Omental fat pad (tissue), 3 donors: ENCODE measurements at regions not wholly inside any gene's neighbourhood (a gene's known extent, or its start where the extent isn't known, plus 50 kb on each side); places are given as distances from the start of the nearest gene placed in this dataset.

Experiments used
- ATAC-seq: fragments of 150-250 bp; one replicate; pipeline ENCODE4 v1.9.1; 2016; ENCODE audit warnings: mild to moderate bottlenecking, moderate library complexity; ENCODE audit not compliant: low FRiP score
- DNase-seq: peaks from one replicate; pipeline ENCODE4 v3.0.0-alpha.2; 2019; ENCODE audit warnings: low spot score
- TF ChIP-seq, protein P1 (sequence below), 3 donors: fragments of 450-650 bp; IDR thresholded peaks; one replicate each; pipeline ENCODE4 v1.5.1; 2016 to 2017; ENCODE audit warnings: antibody characterized with exemption in 3 of 3, mild to moderate bottlenecking in 3 of 3, moderate library complexity in 2 of 3

DNA sequence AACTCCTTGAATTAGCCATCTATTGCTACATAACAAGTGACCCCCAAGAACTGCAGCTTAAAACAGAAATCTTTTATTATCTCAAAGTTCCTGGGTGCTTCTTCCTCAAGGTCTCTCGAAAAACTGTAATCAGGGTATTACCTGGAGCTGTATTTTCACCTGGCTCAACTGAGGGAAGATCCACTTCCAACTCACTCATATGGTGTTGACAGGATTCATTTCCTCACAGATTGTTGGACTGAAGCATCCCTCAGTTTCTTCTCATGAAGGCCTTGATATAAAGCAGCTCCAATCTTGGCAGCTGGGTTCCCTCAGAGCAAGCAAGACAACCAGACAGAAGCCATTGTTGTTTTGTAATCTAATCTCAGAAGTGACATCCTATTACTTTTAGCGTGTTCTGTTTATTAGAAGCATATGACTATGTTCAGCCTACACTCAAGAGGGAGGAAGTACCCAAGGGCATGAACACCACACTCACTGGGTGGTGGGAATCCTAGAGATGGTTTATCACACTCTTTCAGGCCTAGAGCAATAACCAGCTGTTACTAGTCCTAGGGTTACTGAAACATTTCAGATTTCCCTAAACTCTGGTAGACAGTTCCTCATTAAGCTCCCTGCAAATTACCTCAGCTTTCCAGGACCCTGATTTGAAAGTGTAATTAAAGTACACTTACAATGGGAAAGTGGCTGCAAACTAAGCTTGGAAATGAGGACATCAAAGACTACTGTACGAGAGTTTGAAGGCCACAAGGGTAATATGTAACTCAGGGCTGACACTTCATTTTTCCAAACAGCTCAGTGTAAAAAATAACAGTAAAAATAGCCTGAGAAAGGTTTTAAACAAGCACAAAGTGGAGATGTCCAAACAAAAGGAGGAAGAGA, 222.2 kb downstream of the SEC23A start:
- ATAC-seq = no peak
- no peak for DNase-seq
- TF ChIP-seq, protein P1, sequence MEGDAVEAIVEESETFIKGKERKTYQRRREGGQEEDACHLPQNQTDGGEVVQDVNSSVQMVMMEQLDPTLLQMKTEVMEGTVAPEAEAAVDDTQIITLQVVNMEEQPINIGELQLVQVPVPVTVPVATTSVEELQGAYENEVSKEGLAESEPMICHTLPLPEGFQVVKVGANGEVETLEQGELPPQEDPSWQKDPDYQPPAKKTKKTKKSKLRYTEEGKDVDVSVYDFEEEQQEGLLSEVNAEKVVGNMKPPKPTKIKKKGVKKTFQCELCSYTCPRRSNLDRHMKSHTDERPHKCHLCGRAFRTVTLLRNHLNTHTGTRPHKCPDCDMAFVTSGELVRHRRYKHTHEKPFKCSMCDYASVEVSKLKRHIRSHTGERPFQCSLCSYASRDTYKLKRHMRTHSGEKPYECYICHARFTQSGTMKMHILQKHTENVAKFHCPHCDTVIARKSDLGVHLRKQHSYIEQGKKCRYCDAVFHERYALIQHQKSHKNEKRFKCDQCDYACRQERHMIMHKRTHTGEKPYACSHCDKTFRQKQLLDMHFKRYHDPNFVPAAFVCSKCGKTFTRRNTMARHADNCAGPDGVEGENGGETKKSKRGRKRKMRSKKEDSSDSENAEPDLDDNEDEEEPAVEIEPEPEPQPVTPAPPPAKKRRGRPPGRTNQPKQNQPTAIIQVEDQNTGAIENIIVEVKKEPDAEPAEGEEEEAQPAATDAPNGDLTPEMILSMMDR (IDR thresholded peaks at IDR 0.05) = no peak

DNA sequence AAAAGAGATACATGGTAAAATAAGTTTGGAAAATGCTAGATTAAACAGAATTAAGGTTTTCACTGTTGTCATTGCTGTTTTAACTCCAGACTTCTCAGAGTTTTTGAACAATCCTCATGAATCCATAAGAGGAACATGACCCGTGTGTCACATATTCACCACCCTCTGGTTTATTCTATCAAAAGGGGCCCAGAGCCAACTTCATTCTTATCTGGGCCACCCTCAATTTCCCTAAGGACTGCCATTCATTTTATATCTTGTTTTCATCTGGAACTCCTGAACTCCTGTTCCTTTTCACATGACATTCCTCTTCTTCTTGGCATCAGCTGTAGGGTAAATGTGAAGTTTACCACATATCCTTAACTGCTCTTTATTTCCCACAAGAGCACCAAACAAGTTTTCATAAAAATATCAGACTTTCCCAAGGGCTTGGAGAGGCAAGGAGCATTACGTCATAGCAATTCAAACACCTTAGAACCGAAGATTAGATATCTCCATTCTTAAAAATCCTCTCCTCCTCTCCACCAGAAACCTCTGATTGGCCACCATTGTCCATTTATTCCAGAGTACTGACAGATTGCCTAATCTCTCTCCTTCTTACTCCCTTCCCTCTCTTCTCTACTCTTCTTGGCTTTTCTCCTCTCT, 225.2 kb downstream of the SEC23A start:
- DNase-seq (no peak), ATAC-seq (no peak)
- TF ChIP-seq, protein P1 (IDR thresholded peaks at IDR 0.05) = no peak

DNA sequence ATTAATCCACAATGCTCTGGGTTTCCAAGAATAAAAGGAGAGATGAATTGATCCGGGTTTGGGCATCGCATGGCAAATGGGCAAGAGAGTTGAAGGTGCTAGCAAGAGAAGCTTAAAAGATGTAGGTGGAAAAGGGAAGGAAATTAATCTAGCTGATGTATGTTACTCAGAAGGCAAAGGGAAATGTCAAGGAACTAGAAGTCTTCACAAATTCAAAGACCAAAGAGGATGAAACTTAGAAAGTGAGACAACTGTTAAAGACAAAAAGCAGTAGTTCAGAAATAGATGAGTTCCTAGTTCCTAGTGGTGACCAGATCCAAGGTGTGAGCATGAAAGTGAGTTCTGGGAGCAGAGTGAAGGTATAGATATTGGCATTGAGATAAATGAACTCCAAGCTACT, 228.3 kb downstream of the SEC23A start:
- ATAC-seq (no peak), DNase-seq (no peak)
- TF ChIP-seq, protein P1 (IDR thresholded peaks at IDR 0.05) = no peak

DNA sequence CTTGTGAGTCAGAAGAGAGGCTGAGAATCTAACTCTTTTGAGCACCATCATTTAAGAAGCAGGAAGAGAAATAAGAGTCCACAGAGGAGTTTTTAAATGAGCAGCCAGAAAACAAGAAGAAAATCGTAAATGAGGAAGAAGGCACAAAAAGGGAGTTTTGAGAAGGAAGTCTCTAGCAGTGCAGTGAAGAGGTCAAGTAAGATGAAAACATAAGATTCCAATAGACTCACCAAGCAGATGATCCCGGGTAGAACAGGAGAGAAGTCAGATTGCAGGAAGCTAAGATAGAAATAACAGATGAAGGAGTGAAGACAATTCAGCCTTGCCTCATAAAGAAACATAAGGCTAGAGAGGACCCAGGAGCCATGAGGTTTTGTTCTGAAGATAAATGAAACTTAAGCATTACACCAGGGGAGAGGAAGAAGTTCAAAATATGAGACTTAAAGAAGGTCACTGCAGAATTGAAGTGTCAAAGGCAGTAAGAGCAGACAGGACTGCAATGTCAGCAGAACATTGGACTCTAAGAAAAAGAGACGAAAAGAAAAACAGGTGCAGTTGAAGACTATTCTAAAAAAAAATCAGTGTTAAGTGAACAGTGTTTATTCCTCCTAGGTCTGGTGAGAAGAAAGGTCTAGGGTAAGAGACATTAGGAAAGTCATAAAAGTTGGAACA, 229.0 kb downstream of the SEC23A start:
- TF ChIP-seq, protein P1 (IDR thresholded peaks at IDR 0.05) = no peak
- ATAC-seq = no peak
- no peak for DNase-seq

DNA sequence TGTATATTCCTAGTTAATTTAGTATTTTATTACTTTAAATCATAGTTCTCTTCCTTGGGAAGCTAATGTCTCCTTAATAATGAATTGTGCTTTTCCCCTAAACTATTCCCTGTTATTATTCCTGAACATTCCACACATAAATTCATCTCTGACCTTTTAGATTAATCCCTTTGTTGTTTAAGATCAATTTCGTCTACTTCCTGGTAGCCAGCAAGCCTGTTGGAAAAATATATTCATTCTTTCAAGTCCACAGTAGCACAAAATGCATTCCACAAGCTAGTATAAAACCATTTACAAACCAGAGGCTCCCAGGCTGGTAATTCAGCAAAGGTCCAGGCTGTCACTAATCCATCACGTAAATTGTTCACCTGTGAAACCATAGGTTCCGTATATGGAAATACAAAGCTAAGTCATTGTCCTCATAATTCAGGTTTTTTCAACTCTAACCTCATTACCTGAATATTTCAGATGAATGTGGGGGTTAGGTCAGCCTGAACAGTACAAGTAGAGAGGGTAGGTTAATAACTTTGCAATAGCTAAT, 232.7 kb downstream of the SEC23A start:
- DNase-seq (no peak), ATAC-seq (no peak)
- TF ChIP-seq, protein P1 (IDR thresholded peaks at IDR 0.05) = no peak

DNA sequence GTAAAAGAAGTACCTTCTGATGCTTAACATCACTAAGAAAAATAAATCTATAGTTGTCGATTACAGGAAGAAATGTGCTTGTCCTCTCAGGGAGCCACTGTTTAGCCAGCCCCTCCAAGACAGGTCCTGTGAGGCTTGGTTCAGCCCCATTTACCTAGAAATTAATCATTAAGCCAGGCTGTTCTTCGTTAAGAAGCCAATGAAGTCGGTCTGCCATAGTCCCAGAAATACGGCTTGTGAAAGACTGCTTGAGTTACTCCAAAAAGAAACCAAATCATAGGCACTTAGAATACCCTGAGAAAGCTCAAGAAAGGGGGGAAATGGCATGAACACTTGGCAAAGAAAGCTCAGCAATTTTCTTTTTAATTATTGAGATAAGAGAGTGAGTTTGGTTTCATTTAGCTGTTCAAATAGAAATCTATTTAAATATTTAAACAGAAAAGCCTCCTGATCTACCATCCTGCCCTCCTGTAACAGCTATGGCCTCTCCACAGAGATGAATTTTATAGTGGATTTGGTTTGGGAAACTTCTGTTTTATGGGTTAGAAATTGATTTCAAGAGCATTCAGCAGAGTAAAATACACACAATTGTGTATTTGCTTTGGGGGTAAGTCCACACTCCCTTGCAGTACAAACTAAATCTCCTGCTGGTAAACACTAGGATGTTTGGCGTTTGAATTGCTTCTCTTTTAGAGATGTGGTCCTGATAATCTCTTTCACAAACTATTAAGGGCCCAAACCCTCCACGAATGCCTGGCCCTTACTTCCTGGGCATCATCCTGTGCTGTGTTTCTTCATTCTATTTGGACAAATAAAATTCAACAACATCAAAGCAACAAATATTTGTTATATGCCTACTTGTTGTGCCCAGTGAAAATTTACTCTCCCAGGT, 234.4 kb downstream of the SEC23A start:
- ATAC-seq (no peak), DNase-seq (no peak)
- TF ChIP-seq, protein P1 (IDR thresholded peaks at IDR 0.05) = no peak
